HG02884 (cell line): ENCODE measurements at regions not wholly inside any gene's neighbourhood (a gene's known extent, or its start where the extent isn't known, plus 50 kb on each side); places are given as distances from the start of the nearest gene placed in this dataset.

Experiments used
- ATAC-seq: cut with Tn5 transposase; IDR thresholded peaks from one replicate; pipeline ENCODE4 v1.9.1; 2021; ENCODE audit warnings: mild to moderate bottlenecking, moderate library complexity; ENCODE audit not compliant: unreplicated experiment

DNA sequence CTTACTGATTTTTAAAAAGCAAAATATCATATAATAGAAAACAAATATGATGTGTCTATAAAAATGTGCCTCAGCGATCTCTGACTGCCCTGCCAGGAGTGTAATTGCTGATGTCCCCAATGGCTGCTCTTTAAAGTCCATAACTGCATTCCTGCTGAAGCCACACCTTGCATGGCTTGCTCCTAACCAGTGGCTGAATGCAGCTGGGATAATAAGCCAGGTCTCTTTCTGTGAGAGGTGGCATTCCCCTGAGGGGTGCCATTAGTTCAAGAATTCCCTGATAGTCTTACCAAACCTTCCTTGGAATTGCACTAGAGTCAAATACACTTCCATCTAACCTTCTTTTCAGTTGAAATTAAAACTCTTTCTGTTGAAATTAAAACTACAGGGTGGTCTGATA lies 125.8 kb upstream of the ZNF804A start:
- no peak for ATAC-seq

DNA sequence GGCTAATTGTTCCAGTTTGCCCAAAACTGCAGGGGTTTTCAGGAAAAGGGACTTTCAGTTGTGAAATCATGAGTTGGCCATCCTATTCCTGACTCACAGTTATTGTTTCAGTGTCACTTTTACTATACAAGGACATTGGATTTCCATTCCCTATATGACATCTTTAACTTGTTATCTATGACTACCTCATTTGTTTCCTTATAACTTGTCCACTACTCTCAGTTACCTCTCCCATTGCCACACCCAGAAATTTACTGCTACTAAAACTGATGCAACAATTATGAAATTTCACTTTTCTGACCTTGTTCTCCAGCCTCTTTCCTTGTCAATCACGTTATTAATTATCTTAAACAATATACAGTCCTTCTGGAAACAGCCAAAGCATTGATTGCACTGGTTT lies 116.5 kb upstream of the ZNF804A start:
- ATAC-seq: no peak

DNA sequence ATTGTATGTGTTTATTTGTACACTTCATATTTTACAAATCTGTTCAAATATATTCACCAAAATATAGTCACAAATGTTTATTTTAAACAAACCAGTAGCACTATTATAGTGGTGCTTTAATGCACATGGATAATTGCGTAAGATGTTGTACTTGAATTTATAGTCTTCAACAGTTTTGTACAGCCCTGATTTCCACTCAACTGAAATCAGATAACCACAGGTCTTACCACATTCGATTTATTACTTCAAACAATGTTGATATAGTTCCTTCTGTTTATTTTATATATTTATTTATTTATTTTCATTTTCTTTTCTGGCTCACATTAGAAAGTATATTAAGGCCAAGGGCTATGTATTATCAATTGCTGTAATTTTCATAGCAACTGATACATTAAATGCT lies 99.4 kb upstream of the ZNF804A start:
- ATAC-seq: no peak

DNA sequence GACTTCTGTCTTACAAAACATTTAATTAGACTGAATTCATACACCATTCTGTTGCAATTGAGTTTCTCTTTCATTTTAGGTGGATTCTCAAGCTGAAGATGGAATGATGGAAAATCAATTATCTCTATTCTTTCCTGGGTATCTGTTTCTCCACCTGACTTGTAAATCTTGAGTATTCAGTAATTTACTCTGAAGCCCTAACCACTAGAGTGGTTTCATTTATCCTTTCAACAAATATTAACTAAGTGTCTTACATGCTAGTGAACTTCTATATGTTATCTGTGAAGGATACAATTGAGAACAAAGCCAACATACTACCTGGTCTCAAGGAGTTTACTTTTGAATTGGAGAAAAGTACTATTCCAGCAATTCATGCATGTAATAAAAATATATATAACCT lies 94.1 kb upstream of the ZNF804A start:
- ATAC-seq: no peak

DNA sequence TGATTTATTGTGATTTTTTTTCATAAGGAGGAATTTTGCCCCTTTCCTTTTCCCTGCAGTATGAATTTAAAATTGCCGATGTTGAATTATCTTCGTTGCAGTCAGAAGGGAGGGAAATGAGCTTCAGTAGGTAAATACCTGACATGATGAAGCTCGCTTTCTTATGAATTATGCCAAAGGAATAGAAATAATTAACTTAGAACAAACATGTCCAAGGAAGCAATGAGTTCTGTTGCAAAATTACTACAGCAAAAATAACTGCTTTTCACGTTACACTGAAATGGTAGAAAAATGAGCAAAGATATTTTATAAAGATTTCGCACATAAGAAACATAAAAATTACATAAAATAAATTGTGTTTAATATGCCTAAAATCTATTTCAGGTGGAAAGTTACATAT lies 91.1 kb upstream of the ZNF804A start:
- ATAC-seq: no peak

DNA sequence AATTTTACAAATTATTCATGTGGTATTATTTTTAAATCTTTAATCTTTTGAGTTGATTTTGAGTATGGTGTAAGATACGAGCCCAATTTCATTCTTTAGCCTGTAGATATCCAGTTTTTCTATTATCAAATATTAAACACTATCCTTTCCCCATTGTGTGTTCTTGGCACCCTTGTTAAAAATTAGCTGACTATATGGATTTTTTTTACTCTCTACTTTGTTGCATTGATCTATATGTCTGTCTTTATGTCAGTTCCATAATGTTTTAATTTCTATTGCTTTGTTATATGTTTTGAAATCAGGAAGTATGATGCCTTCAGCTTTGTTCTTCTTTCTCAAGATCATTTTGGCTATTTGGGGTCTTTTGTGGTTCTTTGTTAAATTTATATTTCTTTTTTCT lies 80.9 kb upstream of the ZNF804A start:
- no peak for ATAC-seq

DNA sequence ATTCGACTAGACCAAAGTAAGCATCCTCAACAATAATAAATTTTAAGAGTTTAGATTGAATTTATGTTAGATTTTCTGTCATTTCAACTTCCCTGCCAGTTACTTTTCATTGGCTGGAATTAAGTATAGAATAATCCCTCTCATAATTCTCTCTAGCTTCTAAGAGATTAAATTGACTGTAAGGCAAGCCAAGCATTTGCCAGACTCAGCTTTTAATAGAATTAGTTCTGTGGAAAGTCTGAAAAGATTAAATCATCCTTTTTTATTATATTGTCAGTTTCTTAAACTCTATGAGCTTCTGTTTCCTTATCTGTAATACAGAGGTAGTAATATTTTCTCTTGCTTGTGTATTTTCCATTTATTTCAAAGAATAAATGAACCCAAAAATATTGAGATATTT lies 77.9 kb upstream of the ZNF804A start:
- no peak for ATAC-seq

DNA sequence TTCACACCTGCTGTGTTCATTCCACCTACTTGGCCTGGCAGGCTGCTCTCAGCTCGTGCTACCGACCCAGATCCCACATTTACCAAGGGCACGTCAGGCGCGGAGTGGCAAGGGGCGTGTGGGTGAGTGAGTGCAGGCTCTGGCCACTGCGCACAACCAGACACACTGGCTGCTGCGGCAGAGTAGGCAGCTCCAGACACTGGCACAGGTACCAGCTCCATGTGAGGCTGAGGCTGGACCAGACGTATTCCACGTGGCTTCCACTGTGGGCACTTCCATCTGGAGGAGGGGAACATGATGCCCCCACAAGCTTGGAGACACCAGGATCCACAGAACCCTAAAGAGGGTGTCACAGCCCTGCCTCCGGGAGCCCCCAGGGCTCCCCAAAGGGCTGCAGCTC lies 74.6 kb upstream of the ZNF804A start:
- no peak for ATAC-seq

DNA sequence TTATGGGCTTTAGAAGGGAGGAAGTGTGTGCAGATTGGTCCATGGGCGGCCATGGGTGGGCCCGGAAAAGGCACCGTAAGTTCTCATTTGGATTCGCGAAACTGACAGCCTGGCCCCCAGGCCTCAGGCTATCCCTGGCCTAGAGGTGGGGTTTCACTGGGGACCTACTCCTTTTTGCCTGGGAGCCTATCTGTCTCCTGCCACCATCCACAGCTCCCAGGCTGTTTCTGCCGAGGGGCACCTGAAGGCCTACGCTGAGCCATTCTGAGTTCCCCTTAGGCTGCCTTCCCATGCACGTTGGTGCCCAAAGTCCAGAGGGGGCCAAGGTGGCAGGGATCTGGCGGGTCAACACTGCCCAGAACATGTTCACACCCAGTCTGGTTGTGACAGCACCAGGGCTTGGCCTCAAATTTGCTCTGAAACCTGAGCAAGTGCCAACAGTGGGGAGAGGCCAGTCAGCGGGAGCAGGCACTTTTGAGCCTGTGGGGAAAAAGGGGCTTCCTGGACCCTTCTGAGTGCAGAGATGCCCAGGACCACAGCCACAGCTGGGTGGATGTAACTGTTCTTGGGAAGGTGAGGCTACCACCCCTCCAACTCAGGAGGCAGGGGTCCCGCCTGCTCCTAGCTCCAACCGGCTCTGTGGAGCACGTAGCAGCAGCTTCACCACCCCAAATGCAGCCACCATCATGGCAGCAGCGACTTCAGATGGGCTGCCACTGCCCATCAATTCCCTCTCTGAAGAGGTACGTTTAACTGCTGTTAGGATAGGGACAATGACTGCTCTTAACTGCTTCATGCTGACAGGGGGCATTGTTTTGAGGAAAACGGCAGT lies 73.6 kb upstream of the ZNF804A start:
- ATAC-seq: no peak

DNA sequence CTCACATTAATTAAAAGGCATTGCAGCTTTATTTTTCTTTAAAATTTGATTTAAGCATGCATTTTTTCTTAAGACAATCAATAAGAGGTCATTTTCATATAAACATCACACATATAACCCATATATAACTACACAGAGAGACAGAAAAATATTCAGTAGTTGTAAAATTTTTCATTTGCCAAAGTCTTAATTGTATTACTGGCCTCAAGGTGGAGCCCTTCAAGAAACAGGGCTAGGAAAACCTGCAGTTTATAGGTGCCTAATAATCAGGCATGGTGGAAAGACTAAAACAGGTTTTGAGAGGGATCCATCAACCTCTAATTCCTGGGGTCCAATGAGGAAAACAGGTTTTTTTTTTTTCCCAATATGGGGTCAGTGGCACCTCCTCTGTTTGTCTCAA lies 71.3 kb upstream of the ZNF804A start:
- no peak for ATAC-seq

DNA sequence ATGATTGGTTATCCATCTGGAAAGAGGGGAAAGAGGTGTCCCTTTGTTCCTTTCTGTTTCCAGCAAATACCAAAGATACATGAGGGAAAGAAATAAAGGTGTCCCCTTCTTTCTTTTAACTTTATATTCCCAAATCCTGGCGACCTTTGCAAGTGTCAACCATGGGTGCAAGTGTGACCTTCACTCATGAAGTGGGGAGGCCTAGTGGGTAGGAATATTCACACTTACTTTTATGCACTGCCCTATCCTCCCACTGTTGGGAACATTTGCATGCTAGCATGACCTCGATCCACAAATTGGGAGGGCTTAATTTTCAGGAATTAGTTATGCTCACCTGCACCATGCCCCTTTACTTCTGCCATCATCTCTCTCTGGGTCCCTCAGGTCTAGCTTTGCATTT lies 70.2 kb upstream of the ZNF804A start:
- ATAC-seq: no peak

DNA sequence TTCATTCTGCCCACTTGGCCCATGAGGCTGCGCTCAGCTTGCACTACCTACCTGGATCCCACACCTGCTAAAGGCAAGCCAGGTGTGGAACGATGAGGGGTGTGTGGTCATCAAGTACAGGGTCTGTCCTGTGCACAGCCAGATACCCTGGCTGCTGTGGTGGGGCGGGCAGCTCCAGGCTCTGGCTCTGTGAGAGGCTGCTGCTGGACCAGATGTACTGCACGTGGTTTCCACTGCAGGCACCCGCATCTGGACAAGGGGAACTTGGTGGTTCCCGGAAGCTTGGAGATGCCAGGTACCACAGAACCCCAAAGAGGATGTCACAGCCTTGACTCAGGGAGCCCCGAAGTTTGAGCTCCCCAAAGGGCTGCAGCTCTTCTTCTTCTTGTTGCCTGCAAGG lies 68.1 kb upstream of the ZNF804A start:
- no peak for ATAC-seq

DNA sequence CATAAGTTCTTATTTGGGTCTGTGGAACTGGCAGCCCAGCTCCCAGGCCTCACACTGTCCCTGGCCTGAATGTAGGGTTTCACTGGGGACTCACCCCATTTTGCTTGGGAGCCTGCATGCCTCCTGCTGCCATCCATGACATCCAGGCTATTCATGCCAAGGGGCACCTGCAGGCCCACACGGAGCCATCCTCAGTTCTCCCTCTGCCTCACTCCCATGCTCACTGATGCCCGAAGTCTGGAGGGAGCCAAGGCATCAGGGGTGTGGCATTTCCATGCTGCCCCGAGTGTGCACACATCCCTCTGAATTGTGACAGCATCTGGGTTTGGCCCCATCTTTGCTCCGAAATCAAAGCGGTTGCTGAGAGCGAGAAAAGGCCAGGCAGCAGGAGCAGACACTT lies 67.4 kb upstream of the ZNF804A start:
- ATAC-seq: no peak

DNA sequence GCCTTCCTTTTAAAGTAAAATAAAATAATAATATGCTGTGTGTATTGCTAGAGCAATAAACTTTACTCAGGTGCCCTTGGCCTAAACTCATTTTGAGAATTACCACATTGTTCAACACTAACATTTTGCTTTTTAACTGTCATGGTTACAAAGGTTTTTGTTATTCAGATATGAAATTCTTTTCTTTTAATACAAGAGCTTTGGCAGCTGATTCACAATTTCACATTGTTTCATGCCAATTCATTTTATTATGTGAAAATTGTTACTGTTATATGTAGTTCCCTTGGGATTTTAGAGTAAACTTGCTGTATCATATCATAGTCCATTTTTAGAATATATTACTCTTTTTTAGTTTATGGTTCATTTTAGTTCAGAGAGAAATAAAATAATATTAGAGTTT lies 65.8 kb upstream of the ZNF804A start:
- no peak for ATAC-seq

DNA sequence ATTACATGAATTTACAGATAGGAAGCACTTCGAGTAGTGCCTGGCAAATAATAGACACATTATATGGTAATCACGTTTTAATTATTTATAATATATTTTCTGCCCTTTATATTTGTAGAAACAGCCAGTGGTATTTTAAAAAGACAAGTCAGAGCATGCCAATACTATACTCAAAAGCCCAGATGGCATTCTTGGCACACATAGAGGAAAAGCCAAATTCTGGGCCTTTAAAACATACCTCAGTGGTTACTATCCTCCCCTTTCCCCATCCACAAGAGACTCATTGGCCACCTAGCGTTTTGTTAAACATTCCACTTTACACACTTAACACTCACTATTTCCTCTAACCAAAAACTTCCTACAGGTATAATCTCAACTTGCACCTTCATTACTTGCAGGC lies 63.3 kb upstream of the ZNF804A start:
- ATAC-seq: no peak

DNA sequence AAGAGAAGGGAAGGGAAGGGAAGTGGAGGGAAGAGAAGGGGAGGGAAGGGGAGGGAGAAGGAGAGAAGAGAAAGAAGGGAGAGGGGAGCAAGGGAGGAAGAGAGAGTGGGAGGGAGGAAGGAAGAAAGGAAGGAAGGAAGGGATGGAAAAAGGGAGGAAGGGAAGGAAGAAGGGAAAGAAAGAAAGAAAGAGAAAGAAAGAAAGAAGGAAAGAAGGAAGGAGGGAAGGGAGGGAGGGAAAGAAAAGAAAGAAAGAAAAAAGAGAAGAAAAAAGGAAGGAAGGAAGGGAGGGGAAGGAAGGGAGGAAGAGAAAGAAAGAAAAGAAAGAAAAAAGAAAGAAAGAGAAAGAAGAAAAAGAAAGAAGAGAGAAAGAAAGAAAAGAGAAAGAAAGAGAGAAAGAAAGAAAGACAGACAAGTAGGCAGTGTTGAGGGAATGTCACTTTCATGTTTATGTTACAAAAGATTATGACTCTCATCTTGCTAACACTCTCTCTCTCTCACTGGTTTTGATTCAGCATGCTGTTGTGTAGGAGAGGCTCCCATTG lies 58.0 kb upstream of the ZNF804A start:
- ATAC-seq: no peak

DNA sequence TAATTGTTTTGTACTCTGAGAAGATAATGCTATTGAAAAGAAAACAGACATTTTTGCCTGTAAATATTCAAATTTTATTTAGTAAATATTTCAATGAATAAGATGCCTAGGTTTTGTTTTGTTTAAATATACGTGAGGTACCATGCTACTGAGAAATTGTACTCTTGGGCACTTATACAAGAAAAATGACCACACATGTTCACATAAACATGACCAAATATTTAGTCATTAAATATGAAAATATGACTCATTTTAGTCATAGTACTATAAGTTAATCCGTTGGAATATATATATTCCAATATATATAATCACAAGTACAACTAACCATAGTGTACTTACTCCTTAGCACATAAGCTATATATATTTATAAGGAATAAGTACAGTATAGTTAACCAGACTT lies 56.7 kb upstream of the ZNF804A start:
- ATAC-seq: no peak

DNA sequence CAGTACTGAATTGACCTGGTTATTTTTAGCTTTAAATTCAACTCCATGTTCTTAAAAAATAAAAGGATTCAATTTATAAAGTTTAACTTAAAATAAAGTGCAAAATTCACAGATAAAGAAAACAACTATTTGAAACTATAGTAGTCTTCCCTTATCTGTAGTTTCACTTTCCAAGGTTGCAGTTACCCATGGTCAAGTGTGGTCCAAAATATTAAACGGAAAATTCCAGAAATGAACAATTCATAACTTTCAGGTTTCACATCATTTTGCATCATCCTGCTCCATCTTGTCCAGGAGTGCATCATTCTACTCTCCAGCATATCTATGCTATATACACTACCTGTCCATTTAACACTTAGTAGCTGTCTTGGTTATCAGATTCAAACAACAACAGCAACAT lies 54.5 kb upstream of the ZNF804A start:
- no peak for ATAC-seq
